DND-41 (cell line): ENCODE measurements at regions not wholly inside any gene's neighbourhood (a gene's known extent, or its start where the extent isn't known, plus 50 kb on each side); places are given as distances from the start of the nearest gene placed in this dataset.

ENCODE experiments used
- ATAC-seq: fragments of 200-7000 bp; cut with Tn5 transposase; 3 replicates; pipeline ENCODE4 v1.9.1; 2021; ENCODE audit warnings: low read depth; ENCODE audit not compliant: insufficient read depth
- DNase-seq: peaks from one replicate; pipeline ENCODE4 v3.0.0-alpha.2; 2020
- H2AFZ ChIP-seq: 2 replicates; pipeline ENCODE4 v1.6.0; 2012; ENCODE audit warnings: low read depth, low read length
- H3K27ac ChIP-seq: 2 replicates; pipeline ENCODE4 v1.5.1; 2012; ENCODE audit warnings: low read length, inconsistent platforms
- H3K27me3 ChIP-seq: fragments of 200-600 bp; sonication (generic); 2 replicates; pipeline ENCODE4 v1.6.0; 2012; ENCODE audit warnings: low read length, mild to moderate bottlenecking, inconsistent platforms; ENCODE audit not compliant: insufficient read depth, poor library complexity
- H3K36me3 ChIP-seq: 2 replicates; pipeline ENCODE4 v1.5.1; 2012; ENCODE audit warnings: low read length, inconsistent platforms; ENCODE audit not compliant: insufficient read depth
- H3K4me1 ChIP-seq: 2 replicates; pipeline ENCODE4 v1.5.1; 2012; ENCODE audit warnings: mild to moderate bottlenecking, low read length; ENCODE audit not compliant: insufficient read depth
- H3K4me2 ChIP-seq: 2 replicates; pipeline ENCODE4 v1.6.0; 2012; ENCODE audit warnings: mild to moderate bottlenecking, moderate library complexity, low read length, inconsistent platforms; ENCODE audit not compliant: insufficient read depth
- H3K4me3 ChIP-seq, 2 experiments: fragments of 200-600 bp in 1 of 2; shearing (Covaris generic) in 1 of 2; 2 replicates each; pipeline ENCODE4 v1.5.1; 2012 to 2016; ENCODE audit warnings: inconsistent platforms in 2 of 2, low read length in 2 of 2, mild to moderate bottlenecking in 2 of 2, low read depth in 1 of 2, moderate library complexity in 1 of 2
- H3K79me2 ChIP-seq: 2 replicates; pipeline ENCODE4 v1.6.0; 2012; ENCODE audit warnings: low read length, inconsistent platforms; ENCODE audit not compliant: insufficient read depth
- H3K9ac ChIP-seq: 2 replicates; pipeline ENCODE4 v1.6.0; 2012; ENCODE audit warnings: low read depth, mild to moderate bottlenecking, inconsistent platforms, low read length, moderate library complexity
- H3K9me3 ChIP-seq: 2 replicates; pipeline ENCODE4 v1.5.1; 2012; ENCODE audit warnings: low read length, moderate library complexity, mild to moderate bottlenecking, inconsistent platforms; ENCODE audit not compliant: insufficient read depth, severe bottlenecking
- H4K20me1 ChIP-seq: 2 replicates; pipeline ENCODE4 v1.6.0; 2012; ENCODE audit warnings: low read length; ENCODE audit not compliant: insufficient read depth
- EZH2 ChIP-seq: IDR thresholded peaks from 3 replicates; pipeline ENCODE4 v1.6.1; 2012; ENCODE audit warnings: borderline replicate concordance, low read depth, mild to moderate bottlenecking, moderate library complexity, low read length, inconsistent platforms; ENCODE audit not compliant: severe bottlenecking
- TF ChIP-seq, protein P1 (sequence below): IDR thresholded peaks from 2 replicates; pipeline ENCODE4 v1.5.1; 2012; ENCODE audit warnings: borderline replicate concordance, low read length, moderate library complexity, mild to moderate bottlenecking; ENCODE audit not compliant: poor library complexity, severe bottlenecking; ENCODE audit errors: extremely low read depth

DNA sequence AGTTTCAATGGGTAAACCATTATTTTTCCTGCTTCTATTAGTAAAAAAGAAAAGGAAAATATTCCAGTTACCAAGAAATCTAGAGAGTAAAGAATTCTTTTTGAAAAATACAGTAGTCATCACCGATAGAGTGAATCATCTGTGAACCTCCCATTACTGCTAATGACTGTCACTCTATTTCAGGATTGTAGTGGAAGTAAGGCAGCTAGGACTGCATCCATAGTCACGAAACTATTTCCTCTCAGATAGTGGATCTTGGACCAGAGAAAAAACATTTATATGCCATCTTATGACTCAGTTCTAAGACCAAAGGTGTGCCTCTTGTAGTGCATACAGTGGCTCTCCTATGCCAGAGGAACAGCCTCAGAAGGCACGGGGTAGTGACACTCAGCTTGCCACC is 173.9 kb upstream of the PLEKHA5 start:
- no peak overlapping the region for H3K4me2 ChIP-seq
- H3K9ac ChIP-seq, result no peak overlapping the region
- H3K4me1 ChIP-seq, result no peaks in the 10 kb centered on the region
- peaks cover 7% of the 10 kb centered on the region for H3K27me3 ChIP-seq
- no peaks in the 10 kb centered on the region for H3K79me2 ChIP-seq
- H3K36me3 ChIP-seq, result no peaks in the 10 kb centered on the region
- DNase-seq (no peak), ATAC-seq (no peak)
- H2AFZ ChIP-seq, result no peak overlapping the region
- no peak for TF ChIP-seq EZH2
- TF ChIP-seq, protein P1, sequence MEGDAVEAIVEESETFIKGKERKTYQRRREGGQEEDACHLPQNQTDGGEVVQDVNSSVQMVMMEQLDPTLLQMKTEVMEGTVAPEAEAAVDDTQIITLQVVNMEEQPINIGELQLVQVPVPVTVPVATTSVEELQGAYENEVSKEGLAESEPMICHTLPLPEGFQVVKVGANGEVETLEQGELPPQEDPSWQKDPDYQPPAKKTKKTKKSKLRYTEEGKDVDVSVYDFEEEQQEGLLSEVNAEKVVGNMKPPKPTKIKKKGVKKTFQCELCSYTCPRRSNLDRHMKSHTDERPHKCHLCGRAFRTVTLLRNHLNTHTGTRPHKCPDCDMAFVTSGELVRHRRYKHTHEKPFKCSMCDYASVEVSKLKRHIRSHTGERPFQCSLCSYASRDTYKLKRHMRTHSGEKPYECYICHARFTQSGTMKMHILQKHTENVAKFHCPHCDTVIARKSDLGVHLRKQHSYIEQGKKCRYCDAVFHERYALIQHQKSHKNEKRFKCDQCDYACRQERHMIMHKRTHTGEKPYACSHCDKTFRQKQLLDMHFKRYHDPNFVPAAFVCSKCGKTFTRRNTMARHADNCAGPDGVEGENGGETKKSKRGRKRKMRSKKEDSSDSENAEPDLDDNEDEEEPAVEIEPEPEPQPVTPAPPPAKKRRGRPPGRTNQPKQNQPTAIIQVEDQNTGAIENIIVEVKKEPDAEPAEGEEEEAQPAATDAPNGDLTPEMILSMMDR, result no peak
- H3K4me3 ChIP-seq, result no peak overlapping the region
- no peaks in the 10 kb centered on the region for H3K9me3 ChIP-seq
- no peaks in the 10 kb centered on the region for H4K20me1 ChIP-seq
- H3K27ac ChIP-seq, result no peak overlapping the region

GRCh38 chr12:18965203-18965602 is 164.3 kb upstream of the PLEKHA5 start:
- TF ChIP-seq EZH2, result no peak
- TF ChIP-seq, protein P1, result no peak
- no peak for DNase-seq
- no peak overlapping the region for H3K4me2 ChIP-seq
- H3K36me3 ChIP-seq, result no peaks in the 10 kb centered on the region
- no peaks in the 10 kb centered on the region for H3K4me1 ChIP-seq
- H3K9me3 ChIP-seq, result no peaks in the 10 kb centered on the region
- no peak overlapping the region for H3K9ac ChIP-seq
- no peaks in the 10 kb centered on the region for H4K20me1 ChIP-seq
- H2AFZ ChIP-seq, result no peak overlapping the region
- no peak overlapping the region for H3K27ac ChIP-seq
- H3K27me3 ChIP-seq, result peaks cover 2% of the 10 kb centered on the region
- H3K79me2 ChIP-seq, result no peaks in the 10 kb centered on the region
- no peak overlapping the region for H3K4me3 ChIP-seq
- ATAC-seq, result no peak

DNA sequence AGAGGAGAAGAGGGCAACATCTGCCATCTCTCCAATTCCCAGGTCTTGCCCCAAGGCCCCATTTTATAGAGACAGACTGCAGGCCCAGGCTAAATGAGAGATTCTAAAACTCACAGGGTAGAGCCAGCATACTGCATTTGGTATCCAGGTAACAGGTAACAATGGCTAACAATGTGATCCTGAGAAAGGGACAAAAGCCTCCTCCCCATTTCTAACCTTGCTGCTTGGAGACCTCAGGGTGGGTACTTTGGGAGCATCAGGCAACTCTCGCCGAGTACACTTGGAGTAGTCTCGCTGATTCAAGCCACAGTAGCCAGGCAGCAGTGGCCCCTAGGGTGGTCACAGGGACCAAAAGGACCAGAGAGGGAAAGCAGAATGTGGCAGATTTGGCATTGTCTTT is 162.6 kb upstream of the PLEKHA5 start:
- DNase-seq, result no peak
- no peak for ATAC-seq
- no peaks in the 10 kb centered on the region for H3K4me1 ChIP-seq
- H2AFZ ChIP-seq, result no peak overlapping the region
- no peaks in the 10 kb centered on the region for H4K20me1 ChIP-seq
- H3K27ac ChIP-seq, result no peak overlapping the region
- H3K36me3 ChIP-seq, result no peaks in the 10 kb centered on the region
- H3K4me2 ChIP-seq, result no peak overlapping the region
- TF ChIP-seq, protein P1, result no peak
- TF ChIP-seq EZH2, result no peak
- H3K27me3 ChIP-seq, result peaks cover 2% of the 10 kb centered on the region
- no peaks in the 10 kb centered on the region for H3K9me3 ChIP-seq
- no peak overlapping the region for H3K4me3 ChIP-seq
- no peaks in the 10 kb centered on the region for H3K79me2 ChIP-seq
- no peak overlapping the region for H3K9ac ChIP-seq

- Histone ChIP-seq H3K79me2 (no peaks in the 10 kb centered on the region), H3K9me3 (no peaks in the 10 kb centered on the region), H3K36me3 (no peaks in the 10 kb centered on the region), H3K9ac (no peak overlapping the region), H2AFZ (no peak overlapping the region), H3K4me3 (no peak overlapping the region), H3K27me3 (peaks cover 4% of the 10 kb centered on the region), H3K4me1 (no peaks in the 10 kb centered on the region), H3K4me2 (no peak overlapping the region), H3K27ac (no peak overlapping the region), H4K20me1 (no peaks in the 10 kb centered on the region)
- TF ChIP-seq EZH2, result no peak
- TF ChIP-seq, protein P1, result no peak
- DNase-seq (no peak), ATAC-seq (no peak)
These were observed 161.7 kb upstream of the PLEKHA5 start for GRCh38 chr12:18967814-18968213.
